Superior temporal gyrus (tissue), 1 donor: ENCODE measurements at regions not wholly inside any gene's neighbourhood (a gene's known extent, or its start where the extent isn't known, plus 50 kb on each side); places are given as distances from the start of the nearest gene placed in this dataset.
"Not testable (repeated sequence)": the region's sequence is repeated elsewhere in the genome, so short reads cannot be mapped to it uniquely, and the experiment has no call there.

Experiments
- DNase-seq: peaks from one replicate; pipeline ENCODE4 v3.0.0-alpha.2; 2016; ENCODE audit errors: extremely low spot score

DNA sequence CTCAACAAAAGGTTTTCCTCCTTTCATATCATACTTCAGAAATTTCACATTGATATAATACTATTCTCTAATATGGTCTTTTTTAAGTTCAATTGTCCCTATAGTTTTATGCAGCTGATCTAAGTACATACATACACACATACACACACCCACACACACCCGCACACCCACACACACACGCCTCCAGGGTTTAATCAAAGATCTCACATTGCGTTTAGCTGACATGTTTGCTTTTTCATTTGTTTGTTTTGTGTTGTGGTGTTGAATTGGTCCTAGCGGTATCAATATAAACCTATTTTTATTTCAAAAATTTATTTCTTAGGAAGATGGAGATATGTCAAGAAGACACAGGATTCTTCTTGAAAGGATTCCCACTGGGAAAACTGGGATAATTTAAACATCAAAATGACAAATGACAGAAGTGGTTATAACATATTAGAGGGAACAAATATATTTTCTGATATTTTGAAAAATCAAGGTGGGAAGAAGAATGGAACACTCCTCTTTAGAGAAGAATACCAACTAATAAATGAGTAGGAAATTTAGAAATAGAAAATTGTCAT, 434.9 kb upstream of the SLC30A5 start:
- DNase-seq: no peak

DNA sequence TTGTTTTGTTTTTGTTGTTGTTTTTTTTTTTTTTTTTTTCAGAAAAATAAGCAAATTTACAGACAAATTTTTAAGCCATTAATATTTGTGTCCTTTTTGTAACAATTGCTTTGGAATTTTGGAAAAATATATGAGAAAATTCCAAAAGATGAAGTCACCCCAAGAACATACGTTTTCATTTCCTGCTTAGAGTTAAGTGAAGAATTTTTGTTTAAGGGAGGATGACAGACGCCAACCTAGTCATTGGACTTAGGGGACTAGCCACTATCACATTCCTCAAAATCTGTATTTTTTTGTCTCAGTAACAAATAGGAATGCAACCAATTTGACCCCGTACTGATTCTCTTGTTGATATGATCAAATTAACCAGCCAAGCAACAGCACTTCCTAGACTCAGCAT, 433.9 kb upstream of the SLC30A5 start:
- DNase-seq: no peak

DNA sequence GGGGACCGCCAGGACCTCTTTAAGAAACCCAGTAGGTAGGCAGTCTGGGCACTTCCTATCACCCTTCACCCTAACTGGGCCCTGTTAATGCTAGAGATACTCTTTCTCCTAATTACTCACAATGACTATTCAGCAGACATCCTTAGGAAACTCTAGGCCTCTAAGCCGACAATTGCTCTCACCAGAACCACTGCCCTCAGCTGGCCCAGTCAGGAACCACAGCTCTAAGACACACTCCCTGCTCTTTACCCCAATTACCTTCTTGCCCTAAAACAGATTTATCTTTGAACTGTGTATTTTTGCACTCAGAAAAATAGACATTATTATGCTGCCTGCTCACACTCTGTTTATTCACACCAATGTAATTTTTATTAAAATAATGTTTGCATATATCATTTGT, 432.6 kb upstream of the SLC30A5 start:
- no peak for DNase-seq

DNA sequence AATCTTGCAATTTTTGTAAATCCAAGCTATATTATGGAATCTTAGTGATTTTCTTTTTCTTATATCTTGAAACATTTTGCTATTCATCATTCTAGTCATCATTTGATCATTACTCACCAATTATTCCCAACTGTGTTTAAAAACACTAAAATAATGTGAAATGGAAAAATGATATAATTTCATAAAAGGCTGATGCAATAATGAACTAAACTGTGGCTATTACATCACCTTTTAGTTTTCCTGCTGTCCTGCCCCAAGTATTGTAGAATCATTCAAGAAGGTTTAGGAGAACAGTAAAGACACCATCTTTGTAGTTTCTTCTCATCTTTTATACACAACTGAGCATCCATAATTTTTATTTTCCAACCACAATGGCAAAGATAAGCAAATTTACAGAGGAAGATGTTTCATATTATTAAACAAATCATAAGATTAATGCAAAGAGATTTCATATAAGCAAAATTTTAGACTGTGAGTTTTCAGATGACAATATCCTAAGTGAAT, 431.0 kb upstream of the SLC30A5 start:
- no peak for DNase-seq

DNA sequence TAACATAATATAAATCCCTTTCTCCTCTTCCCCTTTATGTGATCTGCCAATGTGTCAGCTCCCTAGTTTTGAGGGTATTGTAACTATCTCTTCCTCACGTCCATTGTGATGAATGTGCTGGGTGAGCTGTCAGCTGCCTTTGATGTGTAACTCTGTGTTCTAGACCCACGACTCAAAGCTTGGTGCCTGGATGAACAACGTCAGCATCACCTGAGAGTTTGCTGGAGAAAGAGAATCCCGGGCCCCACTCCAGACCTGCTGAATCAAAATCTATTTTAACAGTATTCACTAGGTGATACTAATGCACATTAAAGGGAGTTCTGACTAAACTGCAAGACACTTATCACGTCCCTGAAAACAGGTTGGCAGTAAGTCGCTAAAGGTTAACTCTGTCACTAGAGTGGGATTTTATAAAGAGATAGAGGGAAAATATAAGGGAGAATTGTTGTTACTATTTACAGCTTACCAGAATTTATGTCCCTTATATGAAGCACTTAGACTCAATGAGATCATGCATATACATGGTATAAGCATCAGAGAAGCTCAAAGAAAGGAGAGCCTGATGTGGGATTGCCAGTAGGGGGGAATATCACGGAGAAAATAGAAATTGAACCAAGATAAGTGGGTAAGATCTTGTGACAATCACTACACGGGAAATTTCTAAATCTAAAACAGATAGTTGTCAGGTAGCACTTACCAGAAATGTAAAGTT, 423.8 kb upstream of the SLC30A5 start:
- DNase-seq: no peak

DNA sequence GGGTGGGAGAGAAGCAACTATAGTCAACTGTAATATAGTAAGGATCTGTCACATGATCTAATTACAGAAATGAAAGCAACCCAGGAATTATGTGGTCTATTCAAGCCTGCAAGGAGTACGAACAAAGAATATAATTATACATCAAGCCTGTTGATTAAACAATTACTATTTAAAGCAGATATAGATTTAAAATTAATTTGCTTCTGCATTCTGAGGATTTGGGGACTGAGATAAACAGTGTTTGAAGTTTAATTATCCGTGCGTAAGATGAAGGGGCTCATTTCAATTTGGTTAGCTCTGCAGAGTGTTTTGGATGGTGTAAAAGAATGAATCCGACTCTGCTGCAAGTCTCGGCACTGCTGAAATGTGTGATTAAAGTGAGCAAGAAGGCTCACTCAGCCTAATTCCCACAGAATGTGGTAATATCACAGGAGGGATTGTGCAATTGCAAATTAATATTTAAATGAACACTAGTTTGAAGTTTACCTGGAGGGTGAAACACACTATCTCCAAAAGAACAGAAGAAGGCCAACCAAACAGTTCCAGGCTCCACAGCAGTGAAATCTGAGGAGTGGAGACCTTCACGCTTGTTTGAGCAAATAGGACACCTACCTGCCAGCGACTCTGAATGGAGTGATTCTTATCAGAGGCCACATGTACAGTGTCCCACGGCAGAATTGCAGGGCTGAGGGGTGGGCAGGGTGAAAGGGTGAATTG, 420.6 kb upstream of the SLC30A5 start:
- peak; percentile 41 for DNase-seq

DNA sequence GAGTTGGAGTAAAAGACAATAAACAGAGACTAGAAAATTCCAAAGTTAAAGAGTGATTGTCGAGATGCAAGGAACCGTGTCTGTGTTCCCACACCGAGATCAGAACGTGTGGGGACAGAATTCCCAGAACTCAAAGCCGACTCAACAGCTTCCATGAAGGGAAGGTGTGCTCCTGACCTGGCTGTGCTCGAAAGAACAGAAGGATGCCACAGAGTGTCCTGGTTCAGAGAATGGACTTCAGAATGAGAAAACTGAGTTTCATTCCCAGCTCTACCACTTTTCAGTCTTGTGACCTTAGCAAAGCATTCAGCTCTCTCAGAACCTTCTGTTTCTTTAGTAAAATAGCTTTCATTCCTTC, 420.0 kb upstream of the SLC30A5 start:
- DNase-seq: no peak

DNA sequence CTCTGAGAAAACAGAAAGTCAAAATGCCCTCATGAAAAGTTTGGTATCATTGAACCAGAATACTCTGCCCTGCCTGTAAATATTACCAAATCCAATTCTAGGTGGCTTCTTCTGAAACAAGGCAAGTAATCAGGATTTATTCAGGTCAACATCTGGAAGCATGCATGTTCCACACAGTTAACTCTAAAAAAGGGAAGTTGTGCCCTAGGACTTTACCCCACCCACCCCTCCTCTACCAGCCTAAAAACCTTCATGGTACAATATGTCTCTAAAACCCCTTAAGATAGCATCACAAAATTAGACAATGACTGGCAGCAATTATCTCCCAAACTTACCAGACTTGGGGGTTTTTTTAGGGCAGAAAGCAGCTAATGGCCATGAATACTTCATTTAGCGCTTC, 414.8 kb upstream of the SLC30A5 start:
- no peak for DNase-seq

DNA sequence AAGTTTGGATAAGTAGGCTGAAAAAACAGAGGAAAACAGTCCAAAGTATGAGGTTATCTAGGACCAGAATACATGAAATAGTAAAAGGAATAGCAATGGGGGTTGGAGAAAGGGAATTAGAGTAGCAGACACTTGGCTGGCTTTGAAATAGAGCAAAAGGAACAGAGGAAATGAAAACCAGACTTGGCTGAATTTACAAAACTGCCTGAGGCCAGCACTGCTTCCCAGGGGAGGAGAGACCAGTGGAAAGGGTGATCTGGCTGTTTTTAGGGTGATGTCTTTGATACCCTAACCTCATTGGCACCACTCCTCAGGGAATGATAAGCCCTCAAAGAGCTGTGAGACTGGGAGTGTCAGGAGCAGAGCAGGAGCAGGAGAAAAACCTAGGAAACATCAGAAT, 413.4 kb upstream of the SLC30A5 start:
- DNase-seq: no peak

DNA sequence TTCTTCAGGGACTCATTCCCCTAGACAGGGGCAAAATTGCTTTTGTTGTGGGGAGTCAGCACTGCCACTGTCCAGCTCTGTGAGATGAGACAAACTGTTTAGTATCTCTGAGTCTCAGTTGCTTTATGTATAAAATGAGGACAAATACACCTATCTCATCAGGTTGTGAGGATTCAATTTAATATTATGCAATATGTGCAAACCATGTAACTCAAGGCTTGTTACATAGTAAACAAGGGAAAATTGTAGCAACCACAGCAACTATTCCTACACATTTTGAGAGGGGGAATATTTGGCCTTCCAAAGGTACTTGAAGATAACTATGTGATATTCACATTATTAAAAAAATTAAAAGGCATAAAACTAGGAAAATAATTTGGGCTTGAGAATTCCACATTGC, 411.9 kb upstream of the SLC30A5 start:
- no peak for DNase-seq

DNA sequence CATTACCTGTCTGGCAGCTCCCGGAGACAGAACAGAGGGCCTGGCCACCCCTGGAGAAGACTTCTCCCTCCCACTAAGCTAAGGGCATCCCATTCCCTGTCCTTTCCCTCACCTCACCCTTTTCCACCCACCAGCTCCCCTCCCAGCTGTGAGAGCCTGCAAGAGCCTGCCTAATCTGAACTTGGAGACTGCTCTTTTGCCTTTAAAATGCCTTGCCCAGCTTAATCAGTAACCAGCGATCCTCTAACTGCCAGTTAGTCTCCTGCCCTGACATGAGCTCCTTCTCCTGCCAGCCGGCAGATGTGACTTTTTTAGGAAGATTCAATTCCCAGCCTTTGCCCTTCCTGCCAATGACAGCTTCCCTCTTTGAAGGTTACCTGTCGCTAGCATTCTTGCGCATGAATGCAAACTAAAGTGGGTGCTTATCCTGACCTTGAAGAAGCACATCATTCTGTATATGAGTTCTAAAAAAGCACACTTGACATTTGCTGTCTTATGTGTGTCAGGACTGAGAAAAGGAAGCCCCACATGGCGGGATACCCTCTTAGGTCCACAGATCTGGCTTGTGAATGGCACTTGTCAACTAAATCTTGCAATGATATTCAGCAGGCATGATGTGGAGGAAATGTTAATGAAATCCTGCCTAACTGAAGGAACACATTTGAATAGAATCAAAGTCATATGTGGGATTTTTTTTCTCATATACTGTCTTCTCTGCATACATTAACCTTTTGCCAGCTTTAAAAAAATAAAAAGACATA, 411.2 kb upstream of the SLC30A5 start:
- no peak for DNase-seq

DNA sequence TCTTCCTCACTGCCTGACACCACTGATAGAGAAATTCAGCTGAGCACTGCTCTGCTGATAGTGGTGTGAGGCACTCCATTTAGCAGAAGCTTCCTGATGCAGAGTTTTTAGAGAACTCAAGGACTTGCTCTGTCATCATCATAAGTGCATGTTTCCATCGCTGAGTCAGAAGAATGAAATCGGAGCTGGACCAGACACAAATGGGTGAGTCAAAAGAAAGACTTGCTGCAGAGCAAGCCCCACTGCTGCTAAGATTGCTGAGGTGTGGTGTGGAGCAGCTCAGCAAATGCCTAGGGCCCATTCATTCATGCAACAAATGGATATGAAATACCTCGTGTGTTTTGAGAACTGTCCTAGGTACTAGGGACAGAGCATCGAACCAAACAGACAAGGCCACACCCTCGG, 410.2 kb upstream of the SLC30A5 start:
- DNase-seq: no peak

DNA sequence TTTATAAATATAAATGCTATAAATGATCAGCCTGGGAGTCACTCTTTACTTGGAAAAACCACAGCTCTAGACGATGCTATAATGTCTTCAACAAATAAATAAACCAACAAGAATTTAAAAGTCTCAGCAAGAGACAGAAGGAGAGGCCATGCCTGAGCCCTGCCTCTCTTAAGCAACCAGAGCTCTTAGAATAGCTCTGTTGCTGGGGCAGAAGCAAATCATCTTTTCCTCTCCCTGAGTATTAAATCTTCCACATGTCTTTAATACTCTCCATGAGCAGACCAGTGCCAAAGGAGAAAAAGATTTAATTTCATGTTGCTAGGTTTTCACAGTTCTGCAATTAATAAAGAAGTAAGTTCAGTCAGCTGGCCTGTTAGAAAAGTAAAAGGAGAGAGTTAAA, 408.0 kb upstream of the SLC30A5 start:
- DNase-seq: no peak

DNA sequence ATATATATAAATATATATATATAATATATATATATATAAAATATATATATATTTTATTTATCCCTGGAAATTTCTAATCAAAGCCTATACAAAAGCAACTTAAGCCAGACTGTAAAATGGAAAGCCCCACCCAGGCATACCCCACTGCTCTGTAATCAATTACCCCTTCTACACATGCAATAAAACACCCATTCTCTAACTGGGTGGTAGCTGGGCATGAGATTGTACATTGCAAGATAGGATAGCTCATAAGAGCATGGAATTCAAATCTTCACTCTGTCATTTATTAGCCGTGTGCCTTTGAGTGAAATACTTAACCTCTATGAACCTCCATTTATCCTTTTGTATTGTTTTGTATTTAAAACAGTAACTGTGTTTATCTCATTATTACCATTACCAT, 405.3 kb upstream of the SLC30A5 start:
- no peak for DNase-seq

DNA sequence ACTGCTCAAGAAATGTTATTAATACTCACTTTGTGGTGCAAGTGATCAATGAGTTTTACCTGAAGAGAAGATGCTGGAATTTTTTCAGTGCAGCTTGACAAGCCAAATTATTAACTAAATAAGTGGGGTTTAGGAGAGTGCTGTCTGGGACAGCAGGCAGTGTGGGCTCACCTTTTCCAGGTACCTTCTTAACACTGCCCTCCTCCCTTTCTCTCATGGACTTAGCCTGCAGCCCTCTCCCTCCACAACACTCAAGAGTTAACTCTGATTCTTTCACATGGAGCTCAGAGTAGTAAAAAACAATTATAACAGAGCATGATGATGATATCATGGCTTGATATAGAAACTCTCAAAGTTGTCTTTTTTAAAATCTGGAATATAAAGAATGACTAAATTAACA, 404.8 kb upstream of the SLC30A5 start:
- no peak for DNase-seq

DNA sequence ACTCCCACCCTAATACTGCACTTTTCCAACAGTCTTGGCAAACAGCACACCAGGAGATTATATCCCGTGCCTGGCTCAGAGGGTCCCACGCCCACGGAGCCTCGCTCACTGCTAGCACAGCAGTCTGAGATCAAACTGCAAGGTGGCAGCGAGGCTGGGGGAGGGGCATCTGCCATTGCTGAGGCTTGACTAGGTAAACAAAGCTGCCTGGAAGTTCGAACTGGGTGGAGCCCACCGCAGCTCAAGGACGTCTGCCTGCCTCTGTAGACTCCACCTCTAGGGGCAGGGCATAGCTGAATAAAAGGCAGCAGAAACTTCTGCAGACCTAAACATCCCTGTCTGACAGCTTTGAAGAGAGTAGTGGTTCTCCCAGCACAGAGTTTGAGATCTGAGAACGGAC, 401.9 kb upstream of the SLC30A5 start:
- DNase-seq: not testable (repeated sequence)

DNA sequence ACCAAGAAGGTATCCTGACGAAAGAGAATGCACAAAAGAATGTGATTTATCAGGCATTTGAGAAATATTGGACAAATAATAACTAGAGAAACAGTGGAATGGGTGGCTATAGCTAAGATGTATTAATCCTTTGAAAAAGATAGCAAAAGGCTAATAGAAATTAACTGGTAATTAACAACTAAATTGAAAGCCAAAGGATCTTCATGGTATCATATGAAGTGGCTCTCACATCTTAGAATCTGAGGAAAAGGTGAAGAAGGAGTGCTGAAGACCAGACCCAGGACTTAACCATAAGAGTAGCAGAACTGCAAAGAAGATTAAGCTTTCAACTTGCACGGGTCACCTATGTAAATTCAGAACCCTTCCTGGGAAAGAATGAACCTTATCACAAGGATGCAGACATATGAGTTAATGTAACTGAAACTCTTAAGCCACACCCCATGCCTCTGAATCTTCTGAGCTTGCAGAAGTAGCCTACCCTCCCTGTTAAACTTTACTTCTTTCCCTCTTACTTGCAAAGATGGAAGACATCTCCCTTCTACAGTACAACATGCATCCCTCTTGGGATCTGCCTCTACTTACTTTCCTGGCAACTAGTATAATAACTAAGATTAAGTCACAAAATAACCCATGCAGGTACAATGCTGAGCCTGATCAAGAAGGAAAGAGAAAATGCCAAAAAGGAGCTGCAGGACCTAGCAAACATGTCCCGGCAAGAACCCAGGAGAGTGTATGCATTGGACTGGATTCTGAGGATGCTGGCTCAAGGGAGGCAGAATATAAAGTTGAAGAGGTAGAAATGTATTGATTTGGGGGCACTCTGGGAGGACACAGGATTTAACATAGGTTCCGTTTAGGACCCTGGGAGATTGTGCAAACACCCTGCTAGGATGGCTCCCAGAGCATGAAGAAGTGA, 395.5 kb upstream of the SLC30A5 start:
- DNase-seq: no peak

DNA sequence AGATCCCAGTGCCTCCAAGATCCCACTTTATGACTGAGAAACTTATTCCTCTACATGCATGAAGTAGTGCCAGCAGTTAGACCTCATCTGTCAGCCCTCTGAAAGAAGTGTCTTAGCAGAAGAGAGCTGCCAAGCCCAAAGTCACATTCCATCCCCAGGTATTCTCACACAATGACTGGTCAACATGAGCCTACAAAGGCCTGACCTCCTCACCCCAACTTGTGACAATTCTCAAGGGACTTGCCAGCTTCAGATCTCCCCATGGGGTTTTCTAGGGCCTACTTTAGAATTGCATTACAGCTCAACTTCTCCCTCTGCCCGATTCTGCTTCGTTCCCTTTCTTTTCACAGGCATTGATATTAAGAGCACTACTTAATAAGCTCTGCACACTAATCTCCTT, 393.8 kb upstream of the SLC30A5 start:
- no peak for DNase-seq

DNA sequence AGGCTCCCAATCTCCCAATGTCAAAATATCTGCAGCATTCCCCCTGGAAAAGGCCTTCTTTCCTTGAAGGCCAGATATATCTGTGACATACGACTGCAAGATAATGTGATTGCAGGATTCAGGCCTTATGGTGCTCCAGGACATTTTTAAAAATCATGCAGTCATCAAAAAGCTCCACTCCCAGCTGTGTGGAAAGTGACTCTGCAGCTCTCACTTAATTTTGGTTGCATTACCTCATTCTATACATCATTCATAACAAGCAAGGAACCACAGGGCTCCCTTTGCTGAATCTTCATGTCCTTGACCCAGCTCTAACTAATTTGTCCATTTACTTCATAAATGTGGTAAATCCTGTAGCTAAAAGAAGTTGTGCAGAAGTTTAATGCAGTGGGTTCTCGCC, 386.2 kb upstream of the SLC30A5 start:
- peak; percentile 45 for DNase-seq

DNA sequence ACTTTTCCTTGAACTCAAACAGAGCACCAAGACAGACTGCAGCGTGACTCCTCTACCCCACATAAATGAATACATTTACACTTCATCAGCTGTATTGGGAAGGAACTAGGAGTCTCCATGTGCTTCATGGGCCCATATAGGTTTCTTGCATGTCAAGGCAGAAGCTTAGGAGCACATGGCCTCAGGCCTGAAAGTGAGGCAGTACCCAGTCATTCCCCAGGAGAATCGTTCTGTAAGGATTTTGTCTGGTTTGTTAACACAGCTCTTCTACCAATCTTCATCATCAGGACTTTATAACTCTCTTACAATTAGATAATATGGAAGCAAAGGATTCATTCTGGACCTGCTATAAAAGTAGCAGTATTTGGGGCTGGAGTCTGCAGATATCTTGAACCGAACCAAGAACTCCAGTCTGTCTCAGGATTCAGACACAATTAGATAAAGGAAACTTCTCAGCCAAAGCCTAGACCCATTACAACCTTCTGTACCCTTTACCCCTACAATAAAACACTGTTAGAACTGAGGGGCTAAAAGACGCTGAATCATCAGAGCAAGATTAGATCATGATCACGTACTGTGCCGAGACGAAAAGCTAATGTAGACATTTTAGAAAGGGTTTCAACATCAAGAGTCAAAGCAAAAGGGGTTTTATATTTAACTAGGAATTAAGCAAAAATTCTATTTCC, 385.5 kb upstream of the SLC30A5 start:
- peak; percentile 52 for DNase-seq

DNA sequence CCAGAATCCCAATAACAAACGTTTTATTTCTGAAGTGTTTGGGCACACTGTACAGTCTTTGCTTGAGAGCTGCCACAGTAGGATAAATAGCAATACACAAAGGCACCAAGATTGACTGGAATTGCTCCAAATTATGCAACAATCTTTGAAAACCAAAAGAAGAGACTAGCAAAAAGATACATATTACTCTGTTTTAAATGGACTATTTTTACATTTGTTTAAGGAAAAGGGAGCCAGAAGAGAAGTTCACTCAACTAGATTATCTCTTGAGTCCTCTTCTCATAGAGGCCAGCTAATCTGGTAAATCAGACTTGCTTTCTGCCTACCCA, 385.0 kb upstream of the SLC30A5 start:
- peak; percentile 71 for DNase-seq
